ENCODE measurements at regions not wholly inside any gene's neighbourhood (a gene's known extent, or its start where the extent isn't known, plus 50 kb on each side); places are given as distances from the start of the nearest gene placed in this dataset.

GRCh38 chr4:157600583-157600982, 380.1 kb downstream of the GRIA2 start:
- TF ChIP-seq, protein P1, sequence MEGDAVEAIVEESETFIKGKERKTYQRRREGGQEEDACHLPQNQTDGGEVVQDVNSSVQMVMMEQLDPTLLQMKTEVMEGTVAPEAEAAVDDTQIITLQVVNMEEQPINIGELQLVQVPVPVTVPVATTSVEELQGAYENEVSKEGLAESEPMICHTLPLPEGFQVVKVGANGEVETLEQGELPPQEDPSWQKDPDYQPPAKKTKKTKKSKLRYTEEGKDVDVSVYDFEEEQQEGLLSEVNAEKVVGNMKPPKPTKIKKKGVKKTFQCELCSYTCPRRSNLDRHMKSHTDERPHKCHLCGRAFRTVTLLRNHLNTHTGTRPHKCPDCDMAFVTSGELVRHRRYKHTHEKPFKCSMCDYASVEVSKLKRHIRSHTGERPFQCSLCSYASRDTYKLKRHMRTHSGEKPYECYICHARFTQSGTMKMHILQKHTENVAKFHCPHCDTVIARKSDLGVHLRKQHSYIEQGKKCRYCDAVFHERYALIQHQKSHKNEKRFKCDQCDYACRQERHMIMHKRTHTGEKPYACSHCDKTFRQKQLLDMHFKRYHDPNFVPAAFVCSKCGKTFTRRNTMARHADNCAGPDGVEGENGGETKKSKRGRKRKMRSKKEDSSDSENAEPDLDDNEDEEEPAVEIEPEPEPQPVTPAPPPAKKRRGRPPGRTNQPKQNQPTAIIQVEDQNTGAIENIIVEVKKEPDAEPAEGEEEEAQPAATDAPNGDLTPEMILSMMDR (IDR thresholded peaks at IDR 0.05) = no peak
- no peak for TF ChIP-seq POLR2A (IDR thresholded peaks at IDR 0.05)
